HTR-8/SVneo (cell line): ENCODE measurements at regions not wholly inside any gene's neighbourhood (a gene's known extent, or its start where the extent isn't known, plus 50 kb on each side); places are given as distances from the start of the nearest gene placed in this dataset.

Experiments used
- DNase-seq: peaks from one replicate; pipeline ENCODE4 v3.0.0; 2011; ENCODE audit warnings: low spot score, mixed read lengths; ENCODE audit not compliant: insufficient read length
- FAIRE-seq: peaks from 2 replicates; lab custom pipeline; 2011; peaks lifted over from hg19 to GRCh38; lab: Jason Lieb, UNC

DNA sequence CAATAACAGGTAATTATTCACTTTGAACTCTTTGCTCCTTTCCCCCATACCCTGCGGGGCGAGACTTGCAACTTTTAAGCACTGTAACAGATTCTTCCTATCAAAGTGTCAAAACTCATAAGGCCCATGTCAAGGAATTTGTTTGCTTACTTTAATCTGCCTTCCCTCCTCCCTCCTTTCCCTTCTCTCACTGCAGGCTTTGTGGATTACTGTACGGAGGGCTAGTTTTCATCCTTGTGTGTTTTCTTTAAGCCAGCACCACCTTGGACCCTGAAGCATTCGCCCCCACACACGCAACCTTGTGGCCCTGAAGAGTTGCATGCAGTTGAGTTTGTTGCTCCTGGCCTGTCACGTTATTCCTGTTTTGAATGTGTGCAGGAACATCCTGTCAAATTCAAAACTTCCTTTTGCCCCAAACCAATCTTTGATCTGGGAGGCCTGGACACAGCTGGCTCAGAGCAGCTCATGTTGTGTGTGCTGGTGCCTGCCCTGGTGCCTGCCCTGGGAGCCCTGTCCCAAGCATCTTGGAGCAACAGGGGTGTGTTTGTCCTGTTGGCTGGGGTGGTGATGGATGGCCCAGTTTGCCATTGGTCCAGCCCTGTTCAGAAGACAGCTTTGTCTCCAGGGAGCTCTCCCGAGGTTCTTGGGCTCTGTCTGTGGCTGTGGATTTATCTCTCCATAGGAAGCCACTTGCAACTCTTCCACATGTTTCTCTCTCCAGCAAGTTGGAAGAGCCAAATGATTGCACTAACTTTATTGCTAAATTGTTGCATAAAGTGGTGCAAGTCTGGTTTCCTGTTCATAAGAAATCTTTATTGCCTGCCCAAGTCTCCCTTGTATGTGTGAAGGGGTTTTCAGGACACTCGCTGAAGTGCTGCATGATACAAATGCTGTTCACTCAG is 199.6 kb downstream of the VAPA start:
- no peak for DNase-seq
- FAIRE-seq, result no peak

DNA sequence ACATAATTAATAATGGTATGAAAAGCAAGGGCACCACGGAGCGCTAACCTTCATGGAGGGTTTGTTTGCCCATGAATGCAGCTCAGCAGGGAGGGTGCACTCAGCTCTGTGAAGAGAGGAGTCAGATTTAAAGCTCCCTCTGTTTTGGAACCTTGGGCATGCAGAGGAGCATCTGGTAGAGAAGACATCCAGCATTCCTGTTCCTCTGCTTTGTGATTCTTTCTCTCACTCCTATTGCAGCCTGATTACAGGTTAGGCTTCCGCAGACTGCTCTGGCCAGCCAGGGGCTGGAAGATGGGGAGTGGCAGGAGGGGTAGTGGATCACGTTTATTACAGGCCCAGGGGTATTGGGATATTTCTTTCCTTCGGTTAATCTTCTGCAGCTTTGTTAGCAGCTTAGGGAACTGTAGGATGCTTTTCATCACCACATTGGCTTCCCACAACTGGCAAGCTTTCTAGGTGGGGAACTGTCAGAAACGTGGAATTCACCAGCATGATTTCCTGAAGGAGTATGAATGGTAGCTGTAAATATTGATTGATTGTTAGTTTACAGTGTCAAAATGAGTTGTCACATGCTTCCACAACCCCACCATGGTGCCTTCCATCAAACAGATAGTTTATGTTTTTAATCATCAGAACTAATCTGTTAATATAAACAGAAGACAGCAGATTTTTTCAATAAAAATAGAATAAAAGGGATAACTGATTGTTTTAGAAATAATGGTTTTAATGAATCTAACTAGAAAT is 201.1 kb downstream of the VAPA start:
- FAIRE-seq, result no peak
- DNase-seq, result no peak

DNA sequence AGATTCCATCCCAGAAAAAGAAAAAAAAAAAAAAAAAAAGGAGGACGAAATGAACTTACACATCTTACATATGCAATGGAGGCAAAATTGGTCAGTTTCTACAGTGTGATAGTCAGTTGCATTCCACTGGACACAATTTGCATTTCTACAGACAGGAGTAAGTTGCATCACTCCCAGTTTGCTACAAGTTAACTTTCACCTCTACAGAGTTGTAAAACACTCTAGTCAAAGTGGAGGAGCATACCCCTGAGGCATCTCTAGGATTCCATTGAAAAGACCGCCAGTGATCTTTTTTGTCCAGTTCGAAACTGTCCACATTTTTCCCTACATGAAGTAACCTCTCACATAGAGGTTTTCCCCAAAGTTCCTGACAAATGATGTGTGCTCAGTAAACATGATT is 202.8 kb downstream of the VAPA start:
- FAIRE-seq (no peak), DNase-seq (no peak)

DNA sequence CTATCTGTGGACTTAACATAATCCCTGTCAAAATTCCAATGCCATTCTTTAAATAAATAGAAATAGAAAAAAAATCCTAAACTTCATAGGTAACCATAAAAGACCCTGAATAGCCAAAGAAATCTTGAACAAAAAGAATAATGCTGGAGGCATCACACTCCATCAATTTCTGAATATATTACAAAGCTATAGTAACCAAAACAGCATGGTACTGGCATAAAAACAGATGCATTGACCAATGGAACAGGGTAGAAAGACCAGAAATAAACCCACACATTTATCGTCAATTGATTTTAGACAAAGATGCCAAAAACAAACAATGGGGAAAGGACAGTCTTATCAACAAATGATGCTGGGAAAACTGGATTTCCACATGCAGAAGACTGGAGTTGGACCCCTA is 205.7 kb downstream of the VAPA start:
- DNase-seq, result no peak
- FAIRE-seq, result no peak

DNA sequence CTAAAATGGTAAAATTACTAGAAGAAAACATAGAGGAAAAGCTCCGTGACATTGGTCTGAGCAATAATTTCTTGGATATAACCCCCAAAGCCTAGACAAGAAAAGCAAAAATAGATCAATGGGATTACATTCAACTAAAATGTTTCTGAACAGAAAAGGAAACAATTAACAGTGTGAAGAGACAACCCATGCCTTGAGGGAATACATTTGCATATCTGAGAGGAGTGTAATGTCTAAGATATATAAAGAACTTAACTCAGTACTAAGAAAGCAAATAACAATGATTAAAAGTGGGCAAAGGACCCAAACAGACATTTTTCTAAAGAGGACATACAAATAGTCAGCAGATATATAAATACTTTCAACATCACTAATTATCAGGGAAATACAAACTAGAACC is 206.2 kb downstream of the VAPA start:
- FAIRE-seq, result no peak
- DNase-seq, result no peak

DNA sequence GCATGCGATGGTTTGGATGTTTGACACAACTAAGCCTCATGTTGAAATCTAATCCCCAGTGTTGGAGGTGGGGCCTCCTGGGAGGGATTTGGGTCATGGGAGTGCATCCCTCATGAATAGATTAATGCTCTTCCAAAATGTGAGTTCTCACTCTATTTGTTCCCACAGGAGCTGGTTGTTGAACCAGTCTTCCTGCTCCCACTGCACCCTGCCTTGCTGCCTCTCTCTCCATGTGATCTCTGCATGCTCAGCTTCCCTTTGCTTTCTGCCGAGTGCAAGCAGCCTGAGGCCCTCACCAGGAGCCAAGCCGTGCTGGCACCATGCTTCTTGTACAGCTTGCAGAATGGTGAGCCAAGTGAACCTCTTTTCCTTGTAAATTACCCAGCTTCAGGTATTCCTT is 206.8 kb downstream of the VAPA start:
- no peak for FAIRE-seq
- DNase-seq, result no peak

DNA sequence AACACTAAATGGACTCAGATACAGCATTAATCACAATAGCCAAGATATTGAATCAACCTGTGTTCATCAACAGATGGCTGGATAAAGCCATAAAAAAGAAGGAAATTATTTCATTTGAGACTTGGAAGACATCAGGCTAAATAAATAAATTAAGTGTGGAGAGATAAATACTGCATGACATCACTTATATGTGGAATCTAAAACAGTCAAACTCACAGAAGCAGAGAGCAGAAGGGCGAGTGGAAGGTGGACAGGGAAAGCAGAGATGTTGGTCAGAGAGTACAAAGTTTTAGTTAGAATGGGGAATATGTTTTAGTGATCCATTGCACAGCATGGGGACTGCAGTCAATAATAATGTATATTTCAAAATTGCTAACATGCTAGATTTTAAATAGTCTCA is 207.2 kb downstream of the VAPA start:
- FAIRE-seq, result no peak
- no peak for DNase-seq

DNA sequence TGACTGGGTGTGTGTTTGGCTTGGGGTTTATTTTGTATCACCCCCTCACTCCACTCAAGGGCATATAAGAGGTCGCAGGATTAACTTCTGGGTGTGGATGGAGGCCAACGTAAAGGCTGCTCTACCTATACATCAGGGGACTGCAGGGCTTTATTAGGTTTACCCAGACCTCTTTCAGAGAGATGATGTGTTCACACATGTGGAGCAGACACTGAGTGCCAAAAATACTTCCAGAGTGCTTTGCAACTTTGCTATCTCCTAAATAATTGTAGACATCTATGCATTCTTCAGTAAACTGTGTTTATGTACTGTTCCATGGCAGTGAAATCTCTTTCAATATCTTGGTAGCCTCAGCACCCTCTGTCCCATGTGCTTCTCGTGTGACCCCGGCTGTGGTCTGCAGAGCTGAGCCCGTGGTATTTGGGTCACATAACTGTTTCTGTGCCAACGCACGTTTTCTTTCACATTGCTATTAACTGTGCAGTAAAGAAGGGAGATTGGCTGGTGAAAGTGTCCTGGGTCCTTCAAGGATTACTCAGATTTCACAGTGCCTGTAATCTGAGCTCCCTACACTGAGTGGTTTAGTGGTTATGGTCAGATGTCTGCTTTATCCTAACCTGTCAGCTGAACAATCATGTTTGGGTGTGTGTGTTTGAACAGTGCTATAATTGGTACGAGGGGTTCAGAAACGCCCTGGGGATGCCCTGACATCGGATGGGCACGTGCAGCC is 208.1 kb downstream of the VAPA start:
- DNase-seq (peak; percentile 84), FAIRE-seq (peak; percentile 83)

DNA sequence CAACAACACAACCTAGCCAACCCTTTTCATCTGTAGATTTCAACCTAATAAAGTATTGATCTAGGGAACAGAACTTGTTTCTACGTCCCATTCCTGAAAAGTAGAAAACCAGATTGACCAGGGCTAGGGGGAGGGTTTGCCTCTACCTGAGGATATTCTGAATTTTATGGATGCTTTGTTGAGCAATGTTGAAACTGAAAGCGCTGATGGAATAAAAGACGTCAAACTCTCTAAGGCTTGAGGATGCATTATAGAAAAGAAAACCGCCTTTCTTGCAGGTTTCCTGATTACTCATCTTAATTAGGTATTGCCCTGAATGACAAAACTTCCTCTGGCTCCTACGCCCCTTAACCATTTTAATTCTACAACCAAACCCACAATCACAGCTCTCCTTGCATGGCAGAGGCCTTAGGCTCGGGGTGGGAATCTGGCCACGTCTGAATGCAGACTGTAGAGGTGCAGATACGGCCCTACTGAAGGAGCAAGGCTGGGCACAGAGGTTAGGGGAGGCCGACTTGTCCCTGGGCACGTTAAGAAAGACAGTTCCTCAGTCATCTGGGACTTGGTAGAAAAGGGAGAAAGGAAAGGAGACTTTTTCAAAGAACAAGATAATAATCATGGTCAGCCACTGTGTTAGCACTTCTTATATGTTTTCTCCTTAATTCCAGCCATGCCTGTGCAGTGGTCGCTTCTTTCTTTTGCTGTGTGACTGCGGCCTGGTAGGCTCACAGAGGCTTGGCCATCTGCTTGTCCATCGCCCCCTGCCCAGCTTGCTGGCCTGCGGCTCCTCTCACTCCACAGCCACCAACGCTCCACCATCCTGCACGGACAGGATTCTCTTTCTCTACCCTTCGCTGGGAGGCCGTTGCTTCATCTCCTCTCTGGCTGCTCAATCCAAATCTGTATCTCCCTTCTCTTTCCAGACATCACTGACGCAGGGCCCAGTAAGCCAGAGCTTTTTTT is 209.5 kb downstream of the VAPA start:
- no peak for DNase-seq

DNA sequence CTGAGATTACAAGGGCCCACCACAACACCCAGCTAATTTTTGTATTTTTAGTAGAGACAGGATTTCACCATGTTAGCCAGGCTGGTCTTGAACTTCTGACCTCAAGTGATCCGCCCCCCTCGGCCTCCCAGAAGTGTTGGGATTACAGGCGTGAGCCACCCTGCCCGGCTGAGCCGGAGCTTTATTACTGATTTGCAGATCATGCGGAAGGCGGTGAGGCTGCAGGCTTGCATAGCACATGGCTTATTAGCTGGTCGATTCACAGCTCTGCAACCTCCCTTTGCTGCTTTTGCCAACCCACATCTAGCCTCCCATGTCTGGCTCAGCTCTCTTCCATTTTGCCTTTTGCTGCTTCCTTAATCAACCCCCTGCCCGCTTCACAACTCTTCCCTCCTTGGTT is 210.3 kb downstream of the VAPA start:
- FAIRE-seq, result no peak
- no peak for DNase-seq

More for the DNA sequence above, 209.5 kb downstream of the VAPA start:
- FAIRE-seq, result no peak

DNA sequence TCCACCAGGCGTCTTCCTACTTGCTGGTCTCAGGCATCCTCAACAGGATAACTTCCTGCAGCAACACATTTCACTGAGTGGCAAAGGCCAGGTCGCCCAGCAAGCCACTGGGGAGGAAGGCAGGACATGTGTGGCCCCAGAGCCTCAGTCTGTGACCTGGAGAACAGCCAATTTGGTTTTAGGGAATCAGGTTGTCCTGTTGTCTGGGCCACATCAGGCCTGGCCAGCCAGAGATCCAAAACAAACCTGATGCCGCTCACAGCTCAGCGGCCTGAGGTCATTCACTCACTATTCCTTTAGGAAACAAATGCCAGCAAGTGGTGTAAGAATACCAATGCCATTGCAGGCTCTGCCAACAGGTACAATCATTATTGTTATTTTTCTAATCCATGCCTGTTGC is 210.7 kb downstream of the VAPA start:
- DNase-seq (no peak), FAIRE-seq (no peak)

DNA sequence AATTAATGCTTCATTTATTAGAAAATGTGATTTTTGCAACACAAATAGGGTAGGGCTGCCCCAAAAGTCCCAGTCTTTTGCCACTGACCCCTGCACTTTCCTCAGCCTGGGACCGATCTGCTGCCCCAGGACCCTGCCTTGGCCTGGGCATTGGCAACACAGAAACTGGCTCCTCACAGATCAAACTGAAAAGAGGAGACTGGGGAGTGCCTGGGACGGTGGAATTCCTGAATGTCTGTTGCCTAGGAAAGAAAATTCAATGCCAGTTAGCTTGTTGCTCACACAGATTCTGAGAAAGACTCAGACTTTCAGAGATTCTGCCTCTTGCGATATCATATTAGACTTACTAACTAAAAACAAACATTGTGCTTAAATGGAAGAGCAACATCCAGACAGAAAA is 211.2 kb downstream of the VAPA start:
- FAIRE-seq (no peak), DNase-seq (no peak)

DNA sequence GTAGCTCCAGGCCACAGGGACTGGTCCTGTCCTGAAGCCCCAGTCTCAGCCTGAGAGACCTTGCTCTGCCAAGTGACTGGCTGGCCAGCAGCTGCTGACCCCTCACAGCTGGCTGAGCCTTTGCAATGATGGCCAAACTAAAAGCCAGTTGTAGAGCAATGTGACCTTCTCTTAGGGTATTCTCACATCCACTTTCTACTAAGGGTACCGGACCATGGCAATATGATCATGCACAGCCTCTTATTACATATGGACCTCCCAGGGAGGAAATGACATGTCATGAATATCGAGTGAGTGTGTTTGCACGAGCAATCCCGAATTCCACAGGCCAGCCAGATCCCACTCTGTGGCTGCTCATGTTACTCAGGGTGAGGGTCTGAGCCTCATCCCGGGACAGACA is 213.9 kb downstream of the VAPA start:
- no peak for DNase-seq
- FAIRE-seq, result no peak

DNA sequence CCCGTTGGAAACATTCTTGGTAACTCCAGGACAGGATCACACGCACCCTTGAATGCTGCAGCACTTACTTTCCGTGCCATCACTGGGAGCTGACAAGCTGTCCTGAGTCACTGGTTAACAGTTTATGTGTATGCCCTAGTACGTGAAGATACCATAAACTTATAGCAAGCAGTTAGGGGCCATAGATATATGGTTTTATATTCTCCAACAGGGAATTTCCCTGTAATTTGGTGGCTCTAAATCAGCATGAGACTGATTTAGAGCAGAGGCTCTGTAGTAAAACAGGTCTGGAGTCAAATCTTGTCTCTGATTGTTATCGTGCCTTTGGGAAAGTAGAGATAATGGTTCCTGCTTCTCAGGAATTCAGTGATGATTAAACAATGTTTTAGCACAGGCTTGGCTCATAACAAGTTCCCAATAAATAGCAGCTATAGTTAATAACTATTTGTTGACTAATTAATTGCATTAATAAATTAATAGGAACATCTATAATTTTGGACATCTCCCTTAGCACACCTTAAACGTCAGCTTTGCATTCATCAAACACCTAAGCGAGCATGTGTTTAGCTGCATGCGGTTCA is 215.2 kb downstream of the VAPA start:
- DNase-seq, result no peak
- FAIRE-seq, result no peak

DNA sequence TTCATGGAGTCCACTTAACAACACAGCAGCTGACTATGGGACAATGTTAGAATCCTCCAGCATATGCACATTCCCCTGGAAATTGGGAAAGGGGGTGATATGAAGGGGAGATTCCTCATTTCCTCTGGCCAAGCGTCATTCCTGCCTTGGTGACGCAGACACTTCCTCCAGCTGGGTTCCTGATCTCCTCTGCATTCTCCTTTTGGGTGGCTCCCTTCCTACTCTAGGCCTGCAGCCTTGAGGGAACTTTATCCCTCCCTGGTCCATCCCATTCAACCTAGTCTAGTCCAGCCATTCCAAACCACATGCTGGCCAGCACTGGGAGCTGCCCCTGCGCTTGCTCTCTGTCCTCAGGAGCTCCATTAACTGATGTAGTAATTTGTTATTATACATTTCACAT is 216.8 kb downstream of the VAPA start:
- no peak for FAIRE-seq
- no peak for DNase-seq

DNA sequence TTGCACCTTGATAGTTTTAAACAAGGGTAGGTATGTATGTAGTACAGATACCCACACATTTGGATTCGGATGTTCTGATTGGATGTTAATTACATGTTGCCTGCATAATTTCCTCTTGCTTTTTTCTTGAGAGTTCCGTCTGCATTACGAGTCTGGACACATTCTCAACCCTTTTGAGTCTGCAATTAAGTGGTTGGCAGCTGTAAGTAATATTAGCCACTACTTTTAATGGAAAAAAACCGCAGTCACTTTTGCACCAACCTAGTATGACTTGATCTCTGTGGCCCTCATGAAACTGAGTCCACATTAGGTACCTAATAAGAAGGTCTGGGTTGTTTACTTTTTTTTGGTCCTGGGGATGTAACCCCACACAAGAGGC is 217.3 kb downstream of the VAPA start:
- no peak for DNase-seq
- no peak for FAIRE-seq

DNA sequence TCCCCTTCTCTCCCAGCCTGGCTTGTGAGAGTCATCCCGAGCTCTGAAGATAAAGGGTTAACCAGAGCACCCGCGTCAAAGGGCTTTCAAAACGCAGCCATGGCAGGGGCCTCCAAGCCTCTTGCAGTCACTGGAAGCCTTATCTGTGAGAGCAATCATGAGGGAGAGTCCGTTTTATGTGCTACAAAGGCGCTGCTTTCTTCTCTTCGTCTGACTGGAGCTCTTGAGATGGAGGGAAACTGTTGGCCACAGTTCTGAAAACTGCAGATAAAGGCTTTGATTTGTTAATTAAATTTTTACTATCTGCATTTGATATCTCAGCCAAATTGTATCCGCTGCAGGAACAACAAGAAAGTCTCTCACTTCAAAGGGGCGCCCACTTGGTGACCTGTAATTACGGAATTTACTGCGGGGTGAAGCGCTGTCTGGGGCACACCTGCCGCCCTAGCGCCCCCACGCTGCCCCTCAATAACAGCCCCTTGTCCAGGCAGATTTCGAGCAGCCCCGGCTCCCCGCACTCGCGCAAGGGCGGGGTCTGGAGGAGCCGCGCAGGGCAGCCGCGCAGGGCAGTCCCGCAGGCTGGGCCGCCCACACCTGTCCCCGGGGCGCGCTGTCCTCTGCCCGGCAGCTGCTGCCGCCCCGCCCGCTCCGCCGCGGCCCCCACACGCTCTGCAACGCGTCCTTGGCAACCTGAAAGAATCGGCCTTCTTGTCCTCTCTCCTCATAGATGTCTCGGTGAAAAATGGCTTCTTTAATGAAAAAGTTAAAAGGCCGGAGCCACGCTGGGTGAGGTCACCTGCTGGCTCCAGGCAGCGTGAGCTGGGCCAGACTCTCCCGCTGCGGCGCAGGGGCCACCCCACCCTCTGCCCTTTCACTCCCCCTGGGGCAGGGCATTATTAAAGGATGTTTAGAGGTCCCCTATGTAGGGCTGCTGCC is 217.9 kb downstream of the VAPA start:
- DNase-seq (no peak), FAIRE-seq (no peak)

DNA sequence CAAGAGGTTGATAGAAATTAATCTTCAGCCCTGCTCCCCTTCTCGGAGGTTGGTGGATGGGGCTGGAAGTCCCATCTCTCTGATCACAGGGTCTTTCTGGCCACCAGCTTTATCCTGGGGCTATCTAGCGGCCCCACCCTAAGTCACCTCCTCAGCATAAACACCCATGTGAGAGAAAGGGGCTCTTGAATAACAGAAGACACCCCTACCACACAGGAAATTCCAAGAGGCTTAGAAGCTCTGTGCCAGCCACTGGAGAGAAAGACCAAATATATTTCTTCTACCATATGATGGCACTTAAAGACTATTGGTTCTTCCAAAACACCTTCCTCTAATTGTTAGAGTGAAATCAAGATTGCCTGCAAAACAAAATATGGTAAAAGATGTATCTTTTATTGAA is 219.7 kb downstream of the VAPA start:
- no peak for FAIRE-seq

More for the DNA sequence above, 219.7 kb downstream of the VAPA start:
- no peak for DNase-seq
